IMR-90 (cell line): ENCODE measurements at regions not wholly inside any gene's neighbourhood (a gene's known extent, or its start where the extent isn't known, plus 50 kb on each side); places are given as distances from the start of the nearest gene placed in this dataset. TPM values are rescaled to one million over a fixed set of nuclear protein-coding genes. Genes with fewer than 3 reads are reported as not detected.

Experiments used
- microRNA-seq, 2 experiments: library from miRNA; stranded (forward) in 1 of 2; unstranded in 1 of 2; fragments of 10-50 nt in 1 of 2; fragments of <30 nt in 1 of 2; gene quantifications in 1 of 2; microRNA quantifications in 1 of 2; one replicate each; pipeline versions ENCODE3 to v1.1.0; 2013 to 2020; ENCODE audit not compliant: insufficient read depth in 1 of 2, insufficient read length in 1 of 2, unreplicated experiment in 1 of 2
- small RNA-seq, 5 experiments: library from RNA; depleted of rRNA; stranded (forward); fragments of <200 nt; gene quantifications; one replicate each; pipeline ENCODE3, GENCODE V24; 2012

Small RNA genes in the stretch of these regions (microRNA-seq; reads per million reads assigned to microRNA genes)
- gene RF00019 (ENCODE audit: insufficient read depth, insufficient read length): not detected

Small RNA genes in the stretch of these regions (small RNA-seq; reads per million reads assigned to genes)
- gene RF00019: 0 reads per million in 5 experiments
